Psoas muscle (tissue), 7 donors: ENCODE measurements at regions not wholly inside any gene's neighbourhood (a gene's known extent, or its start where the extent isn't known, plus 50 kb on each side); places are given as distances from the start of the nearest gene placed in this dataset.

Experiments used
- ATAC-seq, 4 donors: fragments of 200-7000 bp; cut with Tn5 transposase; one replicate each; pipeline ENCODE4 v1.9.1; 2020; ENCODE audit warnings: moderate library complexity in 3 of 4, mild to moderate bottlenecking in 2 of 4
- DNase-seq, 2 donors: peaks; one replicate each; pipeline ENCODE4 v3.0.0-alpha.2; 2020
- H3K27ac ChIP-seq: fragments of 200-600 bp; one replicate; pipeline ENCODE4 v1.8.0; 2022
- H3K27me3 ChIP-seq, 3 donors: fragments of 200-600 bp in 1 of 3; one replicate each; pipeline versions ENCODE4 v1.6.1 to v1.8.0; 2013 to 2022; ENCODE audit warnings: low read length in 2 of 3, mild to moderate bottlenecking in 2 of 3, moderate library complexity in 1 of 3; ENCODE audit not compliant: insufficient read depth in 3 of 3
- H3K36me3 ChIP-seq, 2 donors: fragments of 200-600 bp in 1 of 2; one replicate each; pipeline versions ENCODE4 v1.6.1 to v1.8.0; 2013 to 2022; ENCODE audit warnings: low read depth in 1 of 2, mild to moderate bottlenecking in 1 of 2, moderate library complexity in 1 of 2; ENCODE audit not compliant: insufficient read depth in 1 of 2
- H3K4me1 ChIP-seq: fragments of 200-600 bp; one replicate; pipeline ENCODE4 v1.8.0; 2022
- H3K4me3 ChIP-seq: fragments of 200-600 bp; one replicate; pipeline ENCODE4 v1.8.0; 2022; ENCODE audit warnings: mild to moderate bottlenecking
- H3K9me3 ChIP-seq: fragments of 200-600 bp; one replicate; pipeline ENCODE4 v1.8.0; 2022
- WGBS, 3 donors: extraction: QIAGEN DNeasy Blood & Tissue Kit; methylation state at CpG; one replicate each; pipeline versions ENCODE4 v1.1.6 to v1.1.7; 2013; 5-methylcytosine and 5-hydroxymethylcytosine counted together
- intact Hi-C, 2 donors: fragments of 100-400 bp; cut with DNase I; formaldehyde crosslinking; loops; one replicate each; pipeline versions ENCODE4 v1.11.0 to v1.14.2; 2022
- TF ChIP-seq, protein P1 (sequence below): fragments of 200-600 bp; IDR thresholded peaks from one replicate; pipeline ENCODE4 v1.8.0; 2022; ENCODE audit warnings: antibody characterized with exemption
- donor health status: healthy with polysubstance abuse.
- donor health status: DM: no; HTN: no; CAD: no; lungs with moderate emphysema.
- donor health status: Bipolar disorder and iron deficiency.
- donor health status: healthy.
- donor health status: DM: yes; HTN: yes; CAD: no.
- donor health status: DM: no; HTN: no; CAD: no.
- donor health status: DM: yes; HTN: yes; CAD: no.

DNA sequence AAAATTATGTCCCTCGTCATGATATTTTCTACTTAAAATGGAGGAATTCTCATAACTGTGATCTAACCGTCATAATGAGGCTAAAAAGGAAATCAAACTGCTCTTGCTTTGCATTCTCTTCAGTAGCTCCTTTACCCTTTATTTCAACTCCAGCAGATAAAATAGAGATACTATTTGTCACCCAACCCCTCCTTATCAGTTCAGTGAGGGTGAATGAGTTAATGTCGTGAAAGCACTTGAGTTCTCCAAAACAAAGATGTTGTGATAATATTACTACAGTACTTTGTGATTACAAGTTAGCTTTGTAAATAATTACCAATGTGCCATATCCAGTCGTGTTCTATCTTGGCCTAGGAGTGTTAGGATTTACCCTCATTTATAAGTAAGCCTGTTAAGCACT, 63.4 kb upstream of the ANKRD28 start:
- H3K27me3 ChIP-seq = no peaks in the 10 kb centered on the region
- TF ChIP-seq, protein P1, sequence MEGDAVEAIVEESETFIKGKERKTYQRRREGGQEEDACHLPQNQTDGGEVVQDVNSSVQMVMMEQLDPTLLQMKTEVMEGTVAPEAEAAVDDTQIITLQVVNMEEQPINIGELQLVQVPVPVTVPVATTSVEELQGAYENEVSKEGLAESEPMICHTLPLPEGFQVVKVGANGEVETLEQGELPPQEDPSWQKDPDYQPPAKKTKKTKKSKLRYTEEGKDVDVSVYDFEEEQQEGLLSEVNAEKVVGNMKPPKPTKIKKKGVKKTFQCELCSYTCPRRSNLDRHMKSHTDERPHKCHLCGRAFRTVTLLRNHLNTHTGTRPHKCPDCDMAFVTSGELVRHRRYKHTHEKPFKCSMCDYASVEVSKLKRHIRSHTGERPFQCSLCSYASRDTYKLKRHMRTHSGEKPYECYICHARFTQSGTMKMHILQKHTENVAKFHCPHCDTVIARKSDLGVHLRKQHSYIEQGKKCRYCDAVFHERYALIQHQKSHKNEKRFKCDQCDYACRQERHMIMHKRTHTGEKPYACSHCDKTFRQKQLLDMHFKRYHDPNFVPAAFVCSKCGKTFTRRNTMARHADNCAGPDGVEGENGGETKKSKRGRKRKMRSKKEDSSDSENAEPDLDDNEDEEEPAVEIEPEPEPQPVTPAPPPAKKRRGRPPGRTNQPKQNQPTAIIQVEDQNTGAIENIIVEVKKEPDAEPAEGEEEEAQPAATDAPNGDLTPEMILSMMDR = no peak
- H3K4me3 ChIP-seq = peak overlapping the region; percentile 98
- intact Hi-C loops = loop anchor here in 1 of 2 donors (5.0 kb wide), 1 partner anchor 41 kb away; no protein-coding TSS in a partner anchor
- no peaks in the 10 kb centered on the region for H3K36me3 ChIP-seq
- peaks cover 29% of the 10 kb centered on the region for H3K4me1 ChIP-seq
- peak overlapping the region; percentile 91 for H3K27ac ChIP-seq
- ATAC-seq (no peak), DNase-seq (no peak)
- WGBS, 3 donors = 55 to 71% (median 60%) methylated on average over 4 of the region's 4 CpGs
- no peaks in the 10 kb centered on the region for H3K9me3 ChIP-seq

DNA sequence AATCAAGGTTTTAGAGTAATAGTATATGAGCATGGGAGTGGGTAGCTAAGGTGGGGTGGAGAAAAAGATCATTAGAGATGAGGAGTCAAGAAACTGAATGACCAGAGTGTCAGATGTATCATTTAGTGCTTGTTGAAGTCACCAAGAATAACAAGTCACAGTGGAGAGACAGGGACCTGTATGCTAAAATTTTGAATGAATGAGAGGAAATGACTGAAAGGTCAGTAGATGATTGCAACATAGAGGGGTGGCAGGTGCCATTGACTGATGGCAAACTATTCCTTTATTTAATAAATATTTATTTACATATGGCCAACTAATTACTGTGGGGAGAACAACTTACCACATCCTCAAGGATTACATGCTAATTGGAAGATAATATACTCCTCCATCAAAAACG, 75.0 kb upstream of the ANKRD28 start:
- Histone ChIP-seq H3K27me3 (no peaks in the 10 kb centered on the region), H3K4me3 (no peak overlapping the region), H3K36me3 (no peaks in the 10 kb centered on the region), H3K27ac (no peak overlapping the region), H3K9me3 (no peaks in the 10 kb centered on the region), H3K4me1 (peaks cover 6% of the 10 kb centered on the region)
- DNase-seq (no peak), ATAC-seq (no peak)
- TF ChIP-seq, protein P1 = no peak
- WGBS, 3 donors = 80 to 86% (median 84%) methylated on average over 1 of the region's 1 CpG
- intact Hi-C loops = no loop called here

DNA sequence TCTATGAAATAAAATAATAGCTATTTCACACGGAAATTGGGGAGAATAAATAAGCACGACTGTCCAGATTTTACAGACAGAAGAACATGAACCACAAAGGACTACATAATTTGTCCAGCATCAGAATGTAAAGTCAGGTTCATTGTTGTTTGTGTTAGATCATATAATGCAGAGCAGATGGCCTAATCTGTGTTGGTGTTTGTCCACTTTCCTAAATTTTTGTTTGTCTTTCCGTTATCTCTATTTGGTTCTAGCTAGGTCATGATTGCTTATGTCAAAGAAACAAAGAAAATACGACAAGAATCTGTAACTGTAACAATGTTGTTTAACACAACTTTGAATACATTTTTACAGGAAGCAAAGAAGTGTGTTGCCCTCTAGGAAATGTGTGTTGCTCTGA, 75.6 kb upstream of the ANKRD28 start:
- ATAC-seq (no peak), DNase-seq (no peak)
- Histone ChIP-seq H3K4me3 (no peak overlapping the region), H3K9me3 (no peaks in the 10 kb centered on the region), H3K36me3 (peaks cover 0 to 3% of the 10 kb centered on the region in 2 donors), H3K4me1 (peaks cover 6% of the 10 kb centered on the region), H3K27me3 (no peaks in the 10 kb centered on the region), H3K27ac (no peak overlapping the region)
- 51 to 76% (median 74%) methylated on average over 4 of the region's 4 CpGs for WGBS, 3 donors
- TF ChIP-seq, protein P1 = no peak
- intact Hi-C loops = no loop called here

DNA sequence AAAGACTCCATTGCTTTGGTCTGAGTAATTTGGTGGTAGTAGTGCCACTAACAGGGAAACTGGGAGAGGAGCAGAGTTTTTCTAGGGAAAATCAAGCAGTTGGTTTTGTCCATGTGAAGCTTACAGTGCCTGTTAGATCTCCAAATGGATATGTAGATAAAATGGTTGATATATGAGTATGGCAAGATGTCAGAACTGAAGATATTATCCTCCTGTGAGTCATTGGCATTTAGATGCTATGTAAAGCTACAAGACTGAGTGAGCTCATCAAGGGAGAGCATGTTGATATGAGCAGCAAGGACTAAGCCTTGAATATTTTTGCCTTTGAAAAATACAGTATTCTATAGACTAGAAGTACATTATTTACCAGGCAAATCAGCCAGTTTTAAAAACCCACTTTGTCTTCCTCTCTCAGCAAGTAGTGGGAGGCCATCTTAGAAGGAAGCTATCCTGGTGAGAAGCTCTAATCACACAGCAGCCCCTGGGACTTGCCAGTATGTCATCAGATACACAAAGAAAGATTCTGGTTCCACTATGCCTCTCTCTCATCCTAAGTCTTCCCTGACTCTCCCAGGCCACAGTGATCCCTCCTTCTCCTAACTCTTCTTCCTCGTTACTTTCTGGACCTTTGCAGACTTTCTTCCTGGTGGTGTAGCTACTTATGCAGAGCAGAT, 77.4 kb upstream of the ANKRD28 start:
- WGBS, 3 donors = 79 to 86% (median 85%) methylated on average over 1 of the region's 1 CpG
- DNase-seq (no peak), ATAC-seq (peak in 2 of 4 donors; percentile 55 to 64)
- H3K4me1 ChIP-seq = peaks cover 6% of the 10 kb centered on the region
- TF ChIP-seq, protein P1 = no peak
- intact Hi-C loops = no loop called here
- H3K27me3 ChIP-seq = no peaks in the 10 kb centered on the region
- peak overlapping the region; percentile 31 for H3K27ac ChIP-seq
- H3K9me3 ChIP-seq = no peaks in the 10 kb centered on the region
- no peak overlapping the region for H3K4me3 ChIP-seq
- H3K36me3 ChIP-seq = peaks cover 0 to 4% of the 10 kb centered on the region in 2 donors

DNA sequence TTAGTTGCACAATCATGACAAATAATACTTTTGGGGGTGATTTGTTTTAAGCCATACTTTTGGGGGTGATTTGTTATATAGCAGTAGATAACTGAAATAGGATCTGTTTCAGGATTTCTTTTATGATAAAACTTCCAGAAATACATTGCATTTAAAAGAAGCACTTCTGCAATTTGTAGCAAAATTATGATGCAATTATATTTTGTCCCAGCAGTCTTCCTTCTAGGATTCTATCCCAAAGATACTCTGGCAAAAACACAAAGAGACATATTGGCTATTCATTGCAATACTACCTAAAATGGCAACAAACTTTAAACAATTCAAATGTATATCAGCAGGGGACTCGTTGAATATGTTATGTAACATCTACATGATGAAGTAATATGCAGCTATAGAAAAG, 78.9 kb upstream of the ANKRD28 start:
- Histone ChIP-seq H3K36me3 (peaks cover 0 to 4% of the 10 kb centered on the region in 2 donors), H3K27me3 (no peaks in the 10 kb centered on the region), H3K27ac (no peak overlapping the region), H3K4me1 (peaks cover 6% of the 10 kb centered on the region), H3K9me3 (no peaks in the 10 kb centered on the region), H3K4me3 (no peak overlapping the region)
- intact Hi-C loops = no loop called here
- 87 to 98% (median 92%) methylated on average over 1 of the region's 1 CpG for WGBS, 3 donors
- no peak for DNase-seq
- TF ChIP-seq, protein P1 = no peak
- ATAC-seq = no peak
